Activated CD8-positive, alpha-beta T cell treated with anti-CD3 and anti-CD28 coated beads, Interleukin-2, amount 10 ng/mL, durations not matched to agents 7 days and 5 days (primary cell): ENCODE measurements at regions not wholly inside any gene's neighbourhood (a gene's known extent, or its start where the extent isn't known, plus 50 kb on each side); places are given as distances from the start of the nearest gene placed in this dataset.
"Not testable (repeated sequence)": the region's sequence is repeated elsewhere in the genome, so short reads cannot be mapped to it uniquely, and the experiment has no call there.

ENCODE experiments used
- ATAC-seq: fragments of 150-1000 bp; cut with Tn5 transposase; one replicate; pipeline ENCODE4 v1.10.0; 2021; ENCODE audit warnings: moderate library complexity
- CTCF ChIA-PET: fragments of 350-600 bp; sonication (Branson Sonifier 250); formaldehyde crosslinking; loops from one replicate; lab custom pipeline; 2021; ENCODE audit warnings: antibody characterized with exemption; lab: Charles Lee
- POLR2A ChIA-PET: fragments of 350-600 bp; sonication (Branson Sonifier 250); formaldehyde crosslinking; loops from one replicate; lab custom pipeline; 2021; ENCODE audit warnings: antibody characterized with exemption; lab: Charles Lee
- DNase-seq: peaks from one replicate; pipeline ENCODE4 v3.0.0-alpha.2; 2020
- H3K27ac Mint-ChIP-seq: one replicate; pipeline ENCODE4 v1.8.0; 2021; ENCODE audit warnings: mild to moderate bottlenecking, mixed read lengths
- H3K27me3 Mint-ChIP-seq: one replicate; pipeline ENCODE4 v1.8.0; 2021; ENCODE audit warnings: low read depth, mixed read lengths
- H3K36me3 Mint-ChIP-seq: one replicate; pipeline ENCODE4 v1.8.0; 2021; ENCODE audit warnings: low read depth, mixed read lengths
- H3K4me1 Mint-ChIP-seq: one replicate; pipeline ENCODE4 v1.8.0; 2021; ENCODE audit warnings: low read depth, mixed read lengths
- H3K4me3 Mint-ChIP-seq: one replicate; pipeline ENCODE4 v1.8.0; 2021; ENCODE audit warnings: mild to moderate bottlenecking, mixed read lengths
- H3K9me3 Mint-ChIP-seq: one replicate; pipeline ENCODE4 v1.8.0; 2022; ENCODE audit warnings: mixed read lengths; ENCODE audit not compliant: insufficient read depth

- H3K4me3 Mint-ChIP-seq, H3K36me3 Mint-ChIP-seq, ATAC-seq, H3K27ac Mint-ChIP-seq, H3K27me3 Mint-ChIP-seq, CTCF ChIA-PET, POLR2A ChIA-PET, DNase-seq, H3K4me1 Mint-ChIP-seq: not testable (repeated sequence)
- peaks cover 13% of the 10 kb centered on the region for H3K9me3 Mint-ChIP-seq
Observed at GRCh38 chr5:103858367-103858766, 295.8 kb upstream of the NUDT12 start.

DNA sequence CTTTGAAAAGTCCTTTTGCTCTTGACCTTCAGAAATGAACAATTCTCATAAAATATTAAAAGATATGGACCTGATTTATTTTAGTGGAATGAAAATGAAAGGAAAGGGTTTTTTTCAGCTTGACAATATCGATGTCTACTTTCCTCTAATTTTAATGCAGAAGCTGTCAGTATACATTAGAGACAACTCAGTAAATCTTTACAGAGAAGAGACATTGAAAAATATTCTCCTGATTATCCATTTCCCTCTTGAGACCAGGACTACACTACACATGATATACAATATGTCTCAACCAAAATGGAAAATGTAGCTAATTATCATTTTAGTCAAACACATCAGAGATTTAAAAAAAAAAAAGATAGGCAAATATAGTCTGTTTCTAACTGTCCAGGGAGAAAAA lies 288.5 kb upstream of the NUDT12 start:
- ChIA-PET POLR2A (no interaction called here), CTCF (interaction anchor here (0.9 kb wide), 1 partner anchor 242 kb away, joined by 3 read pairs; no protein-coding TSS in a partner anchor)
- no peak for ATAC-seq
- Mint-ChIP-seq H3K27me3 (no peaks in the 10 kb centered on the region), H3K9me3 (no peaks in the 10 kb centered on the region), H3K27ac (no peak overlapping the region), H3K36me3 (no peaks in the 10 kb centered on the region), H3K4me1 (no peaks in the 10 kb centered on the region), H3K4me3 (no peak overlapping the region)
- DNase-seq, result no peak

DNA sequence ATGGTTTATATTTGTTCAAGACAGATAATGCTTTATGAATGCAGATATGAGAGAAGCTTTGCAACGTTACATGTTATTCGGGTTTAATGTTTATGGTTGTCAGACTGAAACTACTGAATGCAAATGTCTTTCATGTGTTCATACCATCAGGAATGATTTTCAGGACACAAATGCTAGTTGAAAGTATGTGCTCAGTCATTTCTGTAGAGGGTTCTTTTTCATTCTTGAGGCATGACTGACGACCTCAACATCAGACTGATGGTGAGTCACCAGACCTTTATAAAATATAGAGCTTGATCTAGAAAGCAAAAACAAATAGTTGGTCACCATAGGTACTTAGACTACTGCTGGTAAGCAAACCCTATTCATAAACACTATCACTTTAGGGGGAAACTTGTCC lies 287.3 kb upstream of the NUDT12 start:
- Mint-ChIP-seq H3K4me1 (no peaks in the 10 kb centered on the region), H3K36me3 (no peaks in the 10 kb centered on the region), H3K9me3 (no peaks in the 10 kb centered on the region), H3K27me3 (no peaks in the 10 kb centered on the region), H3K27ac (no peak overlapping the region), H3K4me3 (no peak overlapping the region)
- no peak for ATAC-seq
- CTCF ChIA-PET, result interaction anchor here (0.9 kb wide), 1 partner anchor 243 kb away, joined by 3 read pairs; no protein-coding TSS in a partner anchor
- POLR2A ChIA-PET, result interaction anchor here (0.6 kb wide), 1 partner anchor 202 kb away, joined by 4 read pairs; no protein-coding TSS in a partner anchor
- no peak for DNase-seq

DNA sequence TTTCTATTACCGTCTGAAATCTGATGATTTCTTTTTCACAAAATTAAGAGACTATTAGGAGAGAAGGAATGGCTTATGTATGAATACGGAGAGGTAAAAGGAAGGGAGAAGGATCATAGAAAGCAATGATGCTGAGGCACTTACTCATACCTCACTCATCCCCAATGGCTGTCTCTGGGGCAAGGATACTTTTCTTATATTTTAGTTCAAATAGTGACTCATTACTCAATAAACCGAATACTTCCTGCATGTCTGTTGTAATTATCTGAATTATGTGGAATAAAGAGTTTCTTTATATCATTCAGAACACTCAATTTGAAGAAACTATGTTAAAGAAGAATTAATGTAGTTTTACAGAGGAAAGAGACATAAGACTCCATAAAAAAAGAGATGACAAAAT lies 284.5 kb upstream of the NUDT12 start:
- POLR2A ChIA-PET, result no interaction called here
- Mint-ChIP-seq H3K27ac (no peak overlapping the region), H3K4me3 (no peak overlapping the region), H3K9me3 (no peaks in the 10 kb centered on the region), H3K36me3 (no peaks in the 10 kb centered on the region), H3K4me1 (no peaks in the 10 kb centered on the region), H3K27me3 (no peaks in the 10 kb centered on the region)
- CTCF ChIA-PET, result no interaction called here
- DNase-seq, result no peak
- no peak for ATAC-seq

- Mint-ChIP-seq H3K4me3 (no peak overlapping the region), H3K27me3 (no peaks in the 10 kb centered on the region), H3K36me3 (no peaks in the 10 kb centered on the region), H3K4me1 (no peaks in the 10 kb centered on the region), H3K9me3 (no peaks in the 10 kb centered on the region), H3K27ac (no peak overlapping the region)
- ChIA-PET CTCF (no interaction called here), POLR2A (no interaction called here)
- ATAC-seq (no peak), DNase-seq (no peak)
Observed at GRCh38 chr5:103842936-103843335, 280.3 kb upstream of the NUDT12 start.

DNA sequence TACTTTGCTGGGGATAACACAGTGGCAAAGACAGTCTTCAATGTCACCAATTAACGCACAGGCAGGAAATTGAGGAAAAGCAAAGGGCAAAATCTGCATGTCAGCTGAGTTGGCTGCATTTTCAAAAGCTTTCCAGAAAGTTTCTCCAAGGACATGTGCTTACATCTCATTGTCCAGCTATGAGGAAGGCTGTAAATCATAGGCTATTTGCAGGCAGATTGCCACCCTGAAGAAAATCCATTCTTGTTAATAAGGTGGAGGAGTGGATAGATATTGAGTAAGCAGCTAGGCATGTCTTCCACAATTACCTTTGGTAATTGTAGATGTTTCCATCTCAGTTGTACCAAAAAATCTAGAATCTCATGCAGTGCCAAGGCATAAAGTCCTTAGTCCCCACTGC lies 278.0 kb upstream of the NUDT12 start:
- Mint-ChIP-seq H3K27me3 (no peaks in the 10 kb centered on the region), H3K4me3 (no peak overlapping the region), H3K9me3 (no peaks in the 10 kb centered on the region), H3K36me3 (no peaks in the 10 kb centered on the region), H3K4me1 (no peaks in the 10 kb centered on the region), H3K27ac (no peak overlapping the region)
- DNase-seq (no peak), ATAC-seq (no peak)
- ChIA-PET CTCF (no interaction called here), POLR2A (no interaction called here)

- H3K27ac Mint-ChIP-seq, result no peak overlapping the region
- no peaks in the 10 kb centered on the region for H3K27me3 Mint-ChIP-seq
- H3K36me3 Mint-ChIP-seq, result no peaks in the 10 kb centered on the region
- CTCF ChIA-PET, result no interaction called here
- H3K4me1 Mint-ChIP-seq, result no peaks in the 10 kb centered on the region
- ATAC-seq (no peak), DNase-seq (no peak)
- POLR2A ChIA-PET, result interaction anchor here (0.7 kb wide), 1 partner anchor 57 kb away, joined by 3 read pairs; no protein-coding TSS in a partner anchor
- peaks cover 4% of the 10 kb centered on the region for H3K9me3 Mint-ChIP-seq
- H3K4me3 Mint-ChIP-seq, result no peak overlapping the region
Observed at GRCh38 chr5:103834216-103834615, 271.6 kb upstream of the NUDT12 start.

DNA sequence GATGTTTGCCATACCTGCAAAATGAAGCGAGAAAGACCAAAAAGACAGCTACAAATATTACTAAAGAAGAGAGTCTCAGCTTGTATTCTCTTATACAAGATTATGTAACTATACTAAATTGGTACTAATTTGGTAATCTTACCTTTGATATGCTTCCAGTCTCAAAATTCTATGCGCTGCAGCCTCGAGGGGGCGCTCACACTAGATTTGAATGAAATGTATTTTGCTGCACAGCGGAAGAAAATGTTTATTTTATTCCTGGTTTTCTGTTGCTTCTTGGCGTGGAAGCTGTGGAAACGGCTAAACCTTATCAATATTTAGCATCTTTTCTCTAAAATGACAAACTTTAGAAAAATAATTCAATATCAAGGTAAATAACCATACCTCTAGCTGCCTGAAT lies 267.0 kb upstream of the NUDT12 start:
- no peaks in the 10 kb centered on the region for H3K4me1 Mint-ChIP-seq
- no peak overlapping the region for H3K4me3 Mint-ChIP-seq
- ATAC-seq, result no peak
- H3K36me3 Mint-ChIP-seq, result no peaks in the 10 kb centered on the region
- H3K27me3 Mint-ChIP-seq, result no peaks in the 10 kb centered on the region
- H3K27ac Mint-ChIP-seq, result no peak overlapping the region
- POLR2A ChIA-PET, result no interaction called here
- H3K9me3 Mint-ChIP-seq, result peaks cover 10% of the 10 kb centered on the region
- no peak for DNase-seq
- CTCF ChIA-PET, result no interaction called here

GRCh38 chr5:103827976-103828375 lies 265.4 kb upstream of the NUDT12 start:
- Mint-ChIP-seq H3K36me3 (no peaks in the 10 kb centered on the region), H3K4me3 (no peak overlapping the region), H3K4me1 (no peaks in the 10 kb centered on the region), H3K9me3 (peaks cover 10% of the 10 kb centered on the region), H3K27ac (no peak overlapping the region), H3K27me3 (no peaks in the 10 kb centered on the region)
- DNase-seq (no peak), ATAC-seq (no peak)
- CTCF ChIA-PET, result no interaction called here
- POLR2A ChIA-PET, result no interaction called here

GRCh38 chr5:103821361-103821760 lies 258.8 kb upstream of the NUDT12 start:
- no peaks in the 10 kb centered on the region for H3K9me3 Mint-ChIP-seq
- H3K27me3 Mint-ChIP-seq, result no peaks in the 10 kb centered on the region
- DNase-seq (no peak), ATAC-seq (no peak)
- CTCF ChIA-PET, result no interaction called here
- no peaks in the 10 kb centered on the region for H3K4me1 Mint-ChIP-seq
- no peaks in the 10 kb centered on the region for H3K36me3 Mint-ChIP-seq
- no peak overlapping the region for H3K4me3 Mint-ChIP-seq
- no peak overlapping the region for H3K27ac Mint-ChIP-seq
- POLR2A ChIA-PET, result no interaction called here

DNA sequence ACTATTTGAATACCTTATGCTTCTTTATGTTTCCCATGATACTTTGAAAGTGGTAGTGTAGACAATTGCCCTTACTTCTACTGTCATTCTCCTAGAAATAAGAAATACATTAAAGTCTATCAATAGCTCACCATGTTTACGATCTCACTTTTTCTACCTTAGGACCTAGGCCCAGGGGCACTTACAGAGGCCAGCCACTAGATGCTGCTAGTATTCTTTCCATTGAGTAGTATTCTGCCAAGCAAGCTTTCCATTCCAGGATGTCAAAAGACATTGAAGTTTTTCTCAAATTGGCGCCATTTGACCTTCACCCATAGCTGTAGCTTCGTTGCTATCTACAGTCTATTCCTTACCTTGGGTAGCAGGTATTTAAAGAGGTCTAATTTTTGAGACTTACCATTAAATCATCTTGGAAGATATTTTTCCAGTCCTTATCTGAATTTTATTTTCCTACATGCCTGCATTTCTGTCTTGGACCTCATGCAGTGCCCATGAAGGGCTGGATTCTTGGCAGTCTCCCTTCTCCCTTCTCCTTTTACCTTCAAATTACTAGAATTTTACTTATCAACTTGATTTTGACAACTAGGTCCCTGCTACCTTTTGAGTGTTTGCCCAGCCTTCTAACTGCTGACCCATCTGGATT lies 246.0 kb upstream of the NUDT12 start:
- Mint-ChIP-seq H3K27me3 (no peaks in the 10 kb centered on the region), H3K4me1 (no peaks in the 10 kb centered on the region), H3K9me3 (no peaks in the 10 kb centered on the region), H3K4me3 (no peak overlapping the region), H3K27ac (no peak overlapping the region), H3K36me3 (no peaks in the 10 kb centered on the region)
- POLR2A ChIA-PET, result no interaction called here
- no peak for DNase-seq
- ATAC-seq, result no peak
- CTCF ChIA-PET, result no interaction called here

- CTCF ChIA-PET, result no interaction called here
- Mint-ChIP-seq H3K27me3 (no peaks in the 10 kb centered on the region), H3K9me3 (no peaks in the 10 kb centered on the region), H3K4me1 (no peaks in the 10 kb centered on the region), H3K27ac (no peak overlapping the region), H3K36me3 (no peaks in the 10 kb centered on the region), H3K4me3 (no peak overlapping the region)
- DNase-seq (no peak), ATAC-seq (no peak)
- POLR2A ChIA-PET, result no interaction called here
Observed at GRCh38 chr5:103804711-103805110, 242.1 kb upstream of the NUDT12 start.

DNA sequence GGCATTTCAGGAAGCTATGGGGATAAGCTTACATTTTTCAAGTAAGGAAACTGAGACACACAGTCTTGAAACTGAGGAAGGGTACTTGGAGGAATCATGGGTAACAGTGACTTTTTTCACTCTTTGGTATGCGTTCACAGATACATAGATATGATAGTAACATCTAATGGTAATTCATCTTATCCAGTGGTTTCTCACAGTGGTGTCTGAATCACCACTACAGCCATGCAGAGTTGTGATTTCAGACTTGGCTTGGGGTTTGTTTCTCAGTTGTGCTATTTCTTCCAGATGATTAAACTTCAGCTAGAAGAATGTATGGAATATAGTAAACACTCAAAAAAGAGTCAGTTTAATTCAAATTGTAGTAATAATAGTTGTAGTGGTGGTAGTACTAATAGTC lies 239.1 kb upstream of the NUDT12 start:
- ChIA-PET POLR2A (no interaction called here), CTCF (no interaction called here)
- Mint-ChIP-seq H3K27ac (no peak overlapping the region), H3K27me3 (no peaks in the 10 kb centered on the region), H3K36me3 (no peaks in the 10 kb centered on the region), H3K9me3 (no peaks in the 10 kb centered on the region), H3K4me1 (no peaks in the 10 kb centered on the region), H3K4me3 (no peak overlapping the region)
- DNase-seq (no peak), ATAC-seq (no peak)
